ENCODE measurements at regions not wholly inside any gene's neighbourhood (a gene's known extent, or its start where the extent isn't known, plus 50 kb on each side); places are given as distances from the start of the nearest gene placed in this dataset.

GRCh38 chrX:4150259-4150658, 436.8 kb upstream of the PRKX start:
- TF ChIP-seq JUND (IDR thresholded peaks at IDR 0.05; ENCODE audit: low read depth, low read length), result no peak
- TF ChIP-seq, protein P1, sequence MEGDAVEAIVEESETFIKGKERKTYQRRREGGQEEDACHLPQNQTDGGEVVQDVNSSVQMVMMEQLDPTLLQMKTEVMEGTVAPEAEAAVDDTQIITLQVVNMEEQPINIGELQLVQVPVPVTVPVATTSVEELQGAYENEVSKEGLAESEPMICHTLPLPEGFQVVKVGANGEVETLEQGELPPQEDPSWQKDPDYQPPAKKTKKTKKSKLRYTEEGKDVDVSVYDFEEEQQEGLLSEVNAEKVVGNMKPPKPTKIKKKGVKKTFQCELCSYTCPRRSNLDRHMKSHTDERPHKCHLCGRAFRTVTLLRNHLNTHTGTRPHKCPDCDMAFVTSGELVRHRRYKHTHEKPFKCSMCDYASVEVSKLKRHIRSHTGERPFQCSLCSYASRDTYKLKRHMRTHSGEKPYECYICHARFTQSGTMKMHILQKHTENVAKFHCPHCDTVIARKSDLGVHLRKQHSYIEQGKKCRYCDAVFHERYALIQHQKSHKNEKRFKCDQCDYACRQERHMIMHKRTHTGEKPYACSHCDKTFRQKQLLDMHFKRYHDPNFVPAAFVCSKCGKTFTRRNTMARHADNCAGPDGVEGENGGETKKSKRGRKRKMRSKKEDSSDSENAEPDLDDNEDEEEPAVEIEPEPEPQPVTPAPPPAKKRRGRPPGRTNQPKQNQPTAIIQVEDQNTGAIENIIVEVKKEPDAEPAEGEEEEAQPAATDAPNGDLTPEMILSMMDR (IDR thresholded peaks at IDR 0.05 in 2 of 3, conservative IDR thresholded peaks at IDR 0.05 in 1 of 3; ENCODE audit: control insufficient read depth in 2 of 3, extremely low read depth in 1 of 3, insufficient read depth in 1 of 3, low read depth in 3 of 3, low read length in 3 of 3), result no peak
- no peak for TF ChIP-seq IKZF1 (conservative IDR thresholded peaks at IDR 0.05)

All from GM12878 (cell line).